Breast epithelium (tissue), 4 donors: ENCODE measurements at regions not wholly inside any gene's neighbourhood (a gene's known extent, or its start where the extent isn't known, plus 50 kb on each side); places are given as distances from the start of the nearest gene placed in this dataset.
A peak's percentile ranks its signal among the peaks of the same experiment; 100 is the strongest.

ENCODE experiments used
- DNase-seq, 2 donors: peaks; one replicate each; pipeline ENCODE4 v3.0.0-alpha.2; 2019; ENCODE audit warnings: low spot score in 2 of 2
- H3K27ac ChIP-seq, 2 donors: fragments of 200-600 bp; sonication (generic) in 1 of 2; one replicate each; pipeline ENCODE4 v1.5.1; 2016 to 2019; ENCODE audit warnings: mild to moderate bottlenecking in 1 of 2
- H3K27me3 ChIP-seq, 2 donors: fragments of 200-600 bp; sonication (generic) in 1 of 2; one replicate each; pipeline versions ENCODE4 v1.5.1 to v1.6.0; 2017 to 2019; ENCODE audit warnings: control low read depth in 1 of 2, mild to moderate bottlenecking in 1 of 2
- H3K36me3 ChIP-seq: fragments of 200-600 bp; one replicate; pipeline ENCODE4 v1.5.1; 2019
- H3K4me1 ChIP-seq, 2 donors: fragments of 200-600 bp; sonication (generic); one replicate each; pipeline ENCODE4 v1.5.1; 2016 to 2019; ENCODE audit warnings: control low read depth in 1 of 2
- H3K4me3 ChIP-seq, 3 donors: fragments of 200-600 bp; sonication (generic); 1 replicate in 2 of 3; 2 replicates in 1 of 3; pipeline ENCODE4 v1.5.1; 2016 to 2019; ENCODE audit warnings: mild to moderate bottlenecking in 3 of 3, moderate library complexity in 2 of 3
- H3K9me3 ChIP-seq, 2 donors: fragments of 200-600 bp; sonication (generic) in 1 of 2; one replicate each; pipeline ENCODE4 v1.5.1; 2016 to 2019; ENCODE audit warnings: control low read depth in 1 of 2
- CTCF ChIP-seq, 3 donors: fragments of 450-650 bp; IDR thresholded peaks; one replicate each; pipeline ENCODE4 v1.5.1; 2016 to 2017; ENCODE audit warnings: antibody characterized with exemption in 3 of 3, mild to moderate bottlenecking in 3 of 3, moderate library complexity in 3 of 3
- POLR2A ChIP-seq: fragments of 450-650 bp; IDR thresholded peaks from one replicate; pipeline ENCODE4 v1.6.1; 2016; ENCODE audit warnings: antibody characterized with exemption, mild to moderate bottlenecking, moderate library complexity
- POLR2AphosphoS5 ChIP-seq, 3 donors: sonication (generic); formaldehyde crosslinking; IDR thresholded peaks; one replicate each; pipeline ENCODE4 v1.6.1; 2017; ENCODE audit warnings: antibody characterized with exemption in 3 of 3
- intact Hi-C: fragments of 100-400 bp; cut with DNase I; formaldehyde crosslinking; loops from one replicate; pipeline ENCODE4 v1.15.1; 2023; ENCODE audit warnings: low total_unique reads

GRCh38 chr9:134487066-134487710 is 154.4 kb upstream of the COL5A1 start:
- intact Hi-C loops, result no loop called here
- Histone ChIP-seq H3K9me3 (no peaks in the 10 kb centered on the region), H3K36me3 (no peaks in the 10 kb centered on the region), H3K4me3 (no peak overlapping the region), H3K4me1 (no peaks in the 10 kb centered on the region), H3K27ac (no peak overlapping the region), H3K27me3 (peaks cover 0 to 3% of the 10 kb centered on the region in 2 donors)
- DNase-seq, result no peak
- no peak for TF ChIP-seq POLR2A
- no peak for TF ChIP-seq POLR2AphosphoS5 (IDR thresholded peaks at IDR 0.05)
- no peak for TF ChIP-seq CTCF (IDR thresholded peaks at IDR 0.05)

GRCh38 chr9:134488331-134489280 is 153.0 kb upstream of the COL5A1 start:
- Histone ChIP-seq H3K27me3 (peaks cover 0 to 3% of the 10 kb centered on the region in 2 donors), H3K36me3 (no peaks in the 10 kb centered on the region), H3K27ac (no peak overlapping the region), H3K4me3 (peak overlapping the region in 2 of 3 donors; percentile 7 to 11), H3K9me3 (no peaks in the 10 kb centered on the region), H3K4me1 (no peaks in the 10 kb centered on the region)
- TF ChIP-seq POLR2AphosphoS5 (IDR thresholded peaks at IDR 0.05) (no peak), CTCF (IDR thresholded peaks at IDR 0.05) (no peak), POLR2A (no peak)
- DNase-seq, result peak in 1 of 2 donors; percentile 51
- intact Hi-C loops, result no loop called here

GRCh38 chr9:134489621-134490408 is 151.8 kb upstream of the COL5A1 start:
- intact Hi-C loops, result no loop called here
- peaks cover 0 to 4% of the 10 kb centered on the region in 2 donors for H3K27me3 ChIP-seq
- H3K9me3 ChIP-seq, result no peaks in the 10 kb centered on the region
- H3K4me3 ChIP-seq, result no peak overlapping the region
- H3K27ac ChIP-seq, result no peak overlapping the region
- no peak for TF ChIP-seq POLR2A
- TF ChIP-seq POLR2AphosphoS5 (IDR thresholded peaks at IDR 0.05), result no peak
- no peak for TF ChIP-seq CTCF (IDR thresholded peaks at IDR 0.05)
- no peaks in the 10 kb centered on the region for H3K4me1 ChIP-seq
- no peak for DNase-seq
- no peaks in the 10 kb centered on the region for H3K36me3 ChIP-seq

GRCh38 chr9:134490446-134490845 is 151.2 kb upstream of the COL5A1 start:
- no peak for TF ChIP-seq CTCF (IDR thresholded peaks at IDR 0.05)
- TF ChIP-seq POLR2A, result no peak
- no peak for TF ChIP-seq POLR2AphosphoS5 (IDR thresholded peaks at IDR 0.05)
- intact Hi-C loops, result no loop called here
- no peaks in the 10 kb centered on the region for H3K36me3 ChIP-seq
- DNase-seq, result no peak
- no peak overlapping the region for H3K27ac ChIP-seq
- H3K4me3 ChIP-seq, result no peak overlapping the region
- no peaks in the 10 kb centered on the region for H3K4me1 ChIP-seq
- H3K27me3 ChIP-seq, result peaks cover 0 to 9% of the 10 kb centered on the region in 2 donors
- H3K9me3 ChIP-seq, result no peaks in the 10 kb centered on the region
